ENCODE measurements at regions not wholly inside any gene's neighbourhood (a gene's known extent, or its start where the extent isn't known, plus 50 kb on each side); places are given as distances from the start of the nearest gene placed in this dataset.

GRCh38 chr2:128413014-128413717, 94.5 kb upstream of the HS6ST1 start:
- TF ChIP-seq CTCF (IDR thresholded peaks at IDR 0.05) (no peak), POLR2A (IDR thresholded peaks at IDR 0.05) (no peak), EP300 (IDR thresholded peaks at IDR 0.05) (no peak)
